GM23248 (cell line): ENCODE measurements at regions not wholly inside any gene's neighbourhood (a gene's known extent, or its start where the extent isn't known, plus 50 kb on each side); places are given as distances from the start of the nearest gene placed in this dataset.

ENCODE experiments used
- DNase-seq: peaks from one replicate; pipeline ENCODE4 v3.0.0-alpha.2; 2015
- H2AFZ ChIP-seq: fragments of 200-600 bp; sonication (generic); 2 replicates; pipeline ENCODE4 v1.6.1; 2016; ENCODE audit warnings: antibody characterized with exemption
- H3F3A ChIP-seq: fragments of 200-600 bp; sonication (generic); 2 replicates; pipeline ENCODE4 v1.6.1; 2016; ENCODE audit warnings: mild to moderate bottlenecking, antibody characterized with exemption, mixed run types; ENCODE audit not compliant: insufficient read depth
- H3K27ac ChIP-seq: fragments of 200-600 bp; sonication (generic); 2 replicates; pipeline ENCODE4 v1.5.1; 2016; ENCODE audit warnings: mild to moderate bottlenecking
- H3K27me3 ChIP-seq: fragments of 200-600 bp; sonication (generic); replicated peaks from 2 replicates; pipeline ENCODE4 v1.6.1; 2016; ENCODE audit warnings: mild to moderate bottlenecking; ENCODE audit not compliant: insufficient read depth
- H3K36me3 ChIP-seq: fragments of 200-600 bp; sonication (generic); 2 replicates; pipeline ENCODE4 v1.6.1; 2016; ENCODE audit warnings: low read depth, mild to moderate bottlenecking
- H3K4me1 ChIP-seq: fragments of 200-600 bp; sonication (generic); 2 replicates; pipeline ENCODE4 v1.6.1; 2016; ENCODE audit warnings: mild to moderate bottlenecking; ENCODE audit not compliant: insufficient read depth
- H3K4me2 ChIP-seq: fragments of 200-600 bp; sonication (generic); one replicate; pipeline ENCODE4 v1.6.1; 2016; ENCODE audit warnings: mild to moderate bottlenecking; ENCODE audit not compliant: unreplicated experiment
- H3K4me3 ChIP-seq: fragments of 200-600 bp; sonication (generic); 2 replicates; pipeline ENCODE4 v1.5.1; 2016; ENCODE audit warnings: mild to moderate bottlenecking
- H3K79me2 ChIP-seq: fragments of 200-600 bp; sonication (generic); 2 replicates; pipeline ENCODE4 v1.6.1; 2016; ENCODE audit warnings: mild to moderate bottlenecking; ENCODE audit not compliant: insufficient read depth
- H3K9ac ChIP-seq: fragments of 200-600 bp; sonication (generic); 2 replicates; pipeline ENCODE4 v1.6.1; 2016; ENCODE audit warnings: mild to moderate bottlenecking
- H3K9me2 ChIP-seq: fragments of 200-600 bp; sonication (generic); 2 replicates; pipeline ENCODE4 v1.6.1; 2016; ENCODE audit warnings: mixed run types, mild to moderate bottlenecking, moderate library complexity; ENCODE audit not compliant: insufficient read depth
- H3K9me3 ChIP-seq: fragments of 200-600 bp; sonication (generic); one replicate; pipeline ENCODE4 v1.6.1; 2017; ENCODE audit warnings: low read depth
- H4K20me1 ChIP-seq: fragments of 200-600 bp; sonication (generic); 2 replicates; pipeline ENCODE4 v1.6.0; 2016; ENCODE audit not compliant: insufficient read depth
- EZH2 ChIP-seq: fragments of 200-600 bp; sonication (generic); IDR thresholded peaks from 2 replicates; pipeline ENCODE4 v1.6.1; 2018; ENCODE audit warnings: antibody characterized with exemption, mild to moderate bottlenecking; ENCODE audit not compliant: insufficient read depth, poor library complexity, severe bottlenecking
- EZH2phosphoT487 ChIP-seq: fragments of 200-600 bp; sonication (generic); IDR thresholded peaks from 2 replicates; pipeline ENCODE4 v1.6.1; 2018; ENCODE audit warnings: antibody characterized with exemption, moderate library complexity, mild to moderate bottlenecking, low read depth; ENCODE audit not compliant: insufficient read depth
- WGBS, 2 experiments: methylation state at CpG; one replicate each; pipeline ENCODE4 v1.1.6; 2015 to 2017; ENCODE audit warnings: low lambda C conversion rate in 2 of 2, low coverage in 1 of 2; ENCODE audit errors: missing lambda C conversion rate in 2 of 2; 5-methylcytosine and 5-hydroxymethylcytosine counted together
- in situ Hi-C: fragments of 300-500 bp; cut with MboI; formaldehyde crosslinking; loops from 2 replicates; pipeline ENCODE4 v1.15.0; 2020

GRCh38 chr12:111195316-111195715 is 173.6 kb downstream of the PHETA1 start:
- Histone ChIP-seq H3K4me2 (no peak overlapping the region), H3K27ac (no peak overlapping the region), H3K9me2 (no peaks in the 10 kb centered on the region), H3K27me3 (peaks cover 8% of the 10 kb centered on the region), H3K9me3 (no peaks in the 10 kb centered on the region), H3K4me1 (no peaks in the 10 kb centered on the region), H3K79me2 (no peaks in the 10 kb centered on the region), H3F3A (no peaks in the 10 kb centered on the region), H4K20me1 (no peaks in the 10 kb centered on the region), H3K4me3 (no peak overlapping the region), H3K9ac (no peak overlapping the region), H3K36me3 (no peaks in the 10 kb centered on the region), H2AFZ (no peak overlapping the region)
- in situ Hi-C loops = no loop called here
- TF ChIP-seq EZH2phosphoT487 (no peak), EZH2 (no peak)
- DNase-seq = no peak
- 37 to 46% methylated on average over 8 of the region's 8 CpGs for WGBS, 2 experiments

GRCh38 chr12:111194703-111195051 is 174.2 kb downstream of the PHETA1 start:
- H3K4me2 ChIP-seq = no peak overlapping the region
- no peaks in the 10 kb centered on the region for H3K4me1 ChIP-seq
- H3K9me2 ChIP-seq = no peaks in the 10 kb centered on the region
- H3K4me3 ChIP-seq = no peak overlapping the region
- no peaks in the 10 kb centered on the region for H3K36me3 ChIP-seq
- no peaks in the 10 kb centered on the region for H3K79me2 ChIP-seq
- no peaks in the 10 kb centered on the region for H3K9me3 ChIP-seq
- 20 to 30% methylated on average over 9 of the region's 9 CpGs for whole genome bisulfite sequencing, 2 experiments
- no peaks in the 10 kb centered on the region for H4K20me1 ChIP-seq
- no peak overlapping the region for H3K9ac ChIP-seq
- H3F3A ChIP-seq = no peaks in the 10 kb centered on the region
- no peak overlapping the region for H3K27ac ChIP-seq
- peaks cover 12% of the 10 kb centered on the region for H3K27me3 ChIP-seq
- H2AFZ ChIP-seq = no peak overlapping the region
- TF ChIP-seq EZH2 = no peak
- TF ChIP-seq EZH2phosphoT487 = no peak
- in situ Hi-C loops = no loop called here
- no peak for DNase-seq

- H3K79me2 ChIP-seq = no peaks in the 10 kb centered on the region
- H4K20me1 ChIP-seq = no peaks in the 10 kb centered on the region
- WGBS, 2 experiments = 48 to 49% methylated on average over 15 of the region's 15 CpGs
- H3K9me3 ChIP-seq = no peaks in the 10 kb centered on the region
- no peaks in the 10 kb centered on the region for H3F3A ChIP-seq
- DNase-seq = no peak
- H2AFZ ChIP-seq = no peak overlapping the region
- no peaks in the 10 kb centered on the region for H3K4me1 ChIP-seq
- H3K4me2 ChIP-seq = no peak overlapping the region
- peaks cover 12% of the 10 kb centered on the region for H3K27me3 ChIP-seq
- no peak overlapping the region for H3K9ac ChIP-seq
- no peak overlapping the region for H3K27ac ChIP-seq
- H3K4me3 ChIP-seq = no peak overlapping the region
- no peaks in the 10 kb centered on the region for H3K9me2 ChIP-seq
- in situ Hi-C loops = no loop called here
- no peaks in the 10 kb centered on the region for H3K36me3 ChIP-seq
- no peak for TF ChIP-seq EZH2phosphoT487
- TF ChIP-seq EZH2 = no peak
Observed at GRCh38 chr12:111193977-111194702, 174.8 kb downstream of the PHETA1 start.

- Histone ChIP-seq H3F3A (no peaks in the 10 kb centered on the region), H3K79me2 (no peaks in the 10 kb centered on the region), H3K4me2 (no peak overlapping the region), H3K27me3 (peaks cover 12% of the 10 kb centered on the region), H3K9me3 (no peaks in the 10 kb centered on the region), H3K9ac (no peak overlapping the region), H2AFZ (no peak overlapping the region), H3K4me1 (no peaks in the 10 kb centered on the region), H3K9me2 (no peaks in the 10 kb centered on the region), H3K4me3 (no peak overlapping the region), H4K20me1 (no peaks in the 10 kb centered on the region), H3K36me3 (no peaks in the 10 kb centered on the region), H3K27ac (no peak overlapping the region)
- DNase-seq = no peak
- in situ Hi-C loops = no loop called here
- TF ChIP-seq EZH2phosphoT487 (no peak), EZH2 (no peak)
- 51 to 52% methylated on average over 13 of the region's 14 CpGs for WGBS, 2 experiments
Observed at GRCh38 chr12:111193496-111193895, 175.4 kb downstream of the PHETA1 start.

- no peak overlapping the region for H3K27ac ChIP-seq
- 63 to 64% methylated on average over 8 of the region's 8 CpGs for WGBS, 2 experiments
- no peaks in the 10 kb centered on the region for H4K20me1 ChIP-seq
- TF ChIP-seq EZH2phosphoT487 (no peak), EZH2 (no peak)
- no peaks in the 10 kb centered on the region for H3K9me2 ChIP-seq
- no peak overlapping the region for H3K4me2 ChIP-seq
- no peaks in the 10 kb centered on the region for H3K9me3 ChIP-seq
- H3F3A ChIP-seq = no peaks in the 10 kb centered on the region
- DNase-seq = no peak
- H3K27me3 ChIP-seq = peaks cover 8% of the 10 kb centered on the region
- no peaks in the 10 kb centered on the region for H3K4me1 ChIP-seq
- no peak overlapping the region for H3K9ac ChIP-seq
- in situ Hi-C loops = no loop called here
- no peak overlapping the region for H2AFZ ChIP-seq
- H3K79me2 ChIP-seq = no peaks in the 10 kb centered on the region
- H3K4me3 ChIP-seq = no peak overlapping the region
- H3K36me3 ChIP-seq = no peaks in the 10 kb centered on the region
Observed at GRCh38 chr12:111193067-111193466, 175.8 kb downstream of the PHETA1 start.
